ENCODE measurements at regions not wholly inside any gene's neighbourhood (a gene's known extent, or its start where the extent isn't known, plus 50 kb on each side); places are given as distances from the start of the nearest gene placed in this dataset.

DNA sequence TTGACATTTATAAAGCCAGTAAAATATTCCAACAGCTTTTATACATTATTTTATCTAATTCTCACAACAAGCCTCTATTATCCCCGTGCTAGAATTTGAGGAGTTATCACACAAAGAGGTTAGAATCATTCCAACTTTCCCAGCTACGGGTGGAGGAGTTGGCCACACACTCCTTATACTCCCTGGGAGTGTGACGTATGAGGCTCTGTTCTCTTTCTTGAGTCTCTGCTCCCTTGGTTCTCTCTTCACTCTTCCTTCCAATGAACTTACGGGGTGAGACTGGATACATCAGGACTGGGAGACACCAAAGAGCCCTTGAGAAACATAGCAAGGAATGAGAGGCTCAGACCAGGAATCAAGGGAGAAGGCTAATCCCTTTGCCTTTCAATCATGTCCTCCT lies 185.6 kb upstream of the TAB2 start:
- TF ChIP-seq EP300 (IDR thresholded peaks at IDR 0.05; ENCODE audit: borderline replicate concordance) = no peak
- no peak for TF ChIP-seq CEBPB (IDR thresholded peaks at IDR 0.05)
- TF ChIP-seq TAF1 (IDR thresholded peaks at IDR 0.05; ENCODE audit: low read depth) = no peak
- TF ChIP-seq, protein P1, sequence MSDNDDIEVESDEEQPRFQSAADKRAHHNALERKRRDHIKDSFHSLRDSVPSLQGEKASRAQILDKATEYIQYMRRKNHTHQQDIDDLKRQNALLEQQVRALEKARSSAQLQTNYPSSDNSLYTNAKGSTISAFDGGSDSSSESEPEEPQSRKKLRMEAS (IDR thresholded peaks at IDR 0.05) = no peak
- TF ChIP-seq YY1 (IDR thresholded peaks at IDR 0.05; ENCODE audit: low read depth) = no peak
- no peak for TF ChIP-seq CREB1 (IDR thresholded peaks at IDR 0.05; ENCODE audit: low read depth)
